ENCODE measurements at regions not wholly inside any gene's neighbourhood (a gene's known extent, or its start where the extent isn't known, plus 50 kb on each side); places are given as distances from the start of the nearest gene placed in this dataset.

DNA sequence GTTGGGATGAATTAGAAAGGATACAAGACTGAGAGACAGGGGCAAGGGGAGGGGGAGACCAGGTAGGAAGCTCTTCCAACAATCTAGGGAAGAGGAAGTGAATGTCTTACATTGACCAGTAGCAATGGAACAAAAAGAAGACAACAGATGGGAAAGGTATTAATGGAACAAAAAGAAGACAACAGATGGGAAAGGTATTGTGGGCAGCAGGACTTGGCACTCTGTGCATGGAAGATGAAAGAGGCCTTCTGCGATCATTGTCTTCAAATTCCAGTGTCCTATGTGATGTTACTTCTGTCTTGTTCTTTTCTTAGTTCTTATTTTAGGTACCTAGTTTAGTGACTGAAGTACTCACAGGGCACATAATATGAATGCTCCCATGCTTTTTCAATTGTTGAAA lies 161.8 kb downstream of the PALM2AKAP2 start:
- TF ChIP-seq, protein P1, sequence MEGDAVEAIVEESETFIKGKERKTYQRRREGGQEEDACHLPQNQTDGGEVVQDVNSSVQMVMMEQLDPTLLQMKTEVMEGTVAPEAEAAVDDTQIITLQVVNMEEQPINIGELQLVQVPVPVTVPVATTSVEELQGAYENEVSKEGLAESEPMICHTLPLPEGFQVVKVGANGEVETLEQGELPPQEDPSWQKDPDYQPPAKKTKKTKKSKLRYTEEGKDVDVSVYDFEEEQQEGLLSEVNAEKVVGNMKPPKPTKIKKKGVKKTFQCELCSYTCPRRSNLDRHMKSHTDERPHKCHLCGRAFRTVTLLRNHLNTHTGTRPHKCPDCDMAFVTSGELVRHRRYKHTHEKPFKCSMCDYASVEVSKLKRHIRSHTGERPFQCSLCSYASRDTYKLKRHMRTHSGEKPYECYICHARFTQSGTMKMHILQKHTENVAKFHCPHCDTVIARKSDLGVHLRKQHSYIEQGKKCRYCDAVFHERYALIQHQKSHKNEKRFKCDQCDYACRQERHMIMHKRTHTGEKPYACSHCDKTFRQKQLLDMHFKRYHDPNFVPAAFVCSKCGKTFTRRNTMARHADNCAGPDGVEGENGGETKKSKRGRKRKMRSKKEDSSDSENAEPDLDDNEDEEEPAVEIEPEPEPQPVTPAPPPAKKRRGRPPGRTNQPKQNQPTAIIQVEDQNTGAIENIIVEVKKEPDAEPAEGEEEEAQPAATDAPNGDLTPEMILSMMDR (IDR thresholded peaks at IDR 0.05; ENCODE audit: control extremely low read depth, extremely low read depth) = no peak
- Histone ChIP-seq H3K4me1 (ENCODE audit: control insufficient read depth in 5 of 5, insufficient read depth in 5 of 5, low read length in 5 of 5) (no peaks in the 10 kb centered on the region), H3K36me3 (ENCODE audit: control insufficient read depth in 4 of 4, insufficient read depth in 4 of 4, low read length in 4 of 4) (peaks cover 0 to 6% (median 3%) of the 10 kb centered on the region in 4 donors), H3K4me3 (no peak overlapping the region), H3K27ac (ENCODE audit: low read depth in 1 of 2, low read length in 1 of 2) (no peak overlapping the region), H3K9ac (ENCODE audit: insufficient read depth in 1 of 2, low read length in 2 of 2) (no peak overlapping the region), H3K27me3 (ENCODE audit: control insufficient read depth in 3 of 3, insufficient read depth in 3 of 3, low read length in 2 of 3) (no peaks in the 10 kb centered on the region), H3K9me3 (ENCODE audit: control insufficient read depth in 4 of 4, insufficient read depth in 3 of 4, low read length in 3 of 4) (no peaks in the 10 kb centered on the region)
- no peak for ATAC-seq (ENCODE audit: insufficient read depth, low FRiP score)
- 98 to 100% methylated on average over 1 of the region's 1 CpG for WGBS, 2 donors
- no peak for DNase-seq

- no peak for ATAC-seq (ENCODE audit: insufficient read depth, low FRiP score)
- no peak overlapping the region for H3K9ac ChIP-seq (ENCODE audit: insufficient read depth in 1 of 2, low read length in 2 of 2)
- DNase-seq = no peak
Measured at GRCh38 chr9:109945573-109945972, 165.6 kb downstream of the PALM2AKAP2 start.

DNA sequence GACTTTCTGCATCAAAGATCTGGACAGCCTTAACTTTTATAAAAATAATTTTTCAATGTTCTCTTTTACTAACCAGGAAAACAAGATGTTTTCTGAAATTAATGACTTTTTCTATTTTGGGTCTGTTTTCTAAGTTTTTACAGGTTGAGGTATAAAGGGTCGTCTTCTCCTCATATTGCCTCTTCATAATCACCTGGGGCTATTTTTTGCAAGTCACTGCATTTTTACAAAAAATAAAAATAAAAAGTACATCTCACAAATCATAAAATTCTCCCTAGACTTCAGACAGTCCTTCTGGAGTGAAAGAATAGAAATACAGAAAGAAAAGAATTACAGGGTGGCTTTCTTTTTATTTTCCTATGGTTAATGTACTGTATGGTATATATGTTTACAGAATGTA lies 168.5 kb downstream of the PALM2AKAP2 start:
- H3K27ac ChIP-seq (ENCODE audit: low read depth in 1 of 2, low read length in 1 of 2) = no peak overlapping the region
- no peaks in the 10 kb centered on the region for H3K9me3 ChIP-seq (ENCODE audit: control insufficient read depth in 4 of 4, insufficient read depth in 3 of 4, low read length in 3 of 4)
- TF ChIP-seq, protein P1 (IDR thresholded peaks at IDR 0.05; ENCODE audit: control extremely low read depth, extremely low read depth) = no peak
- H3K4me3 ChIP-seq = no peak overlapping the region
- ATAC-seq (ENCODE audit: insufficient read depth, low FRiP score) (no peak), DNase-seq (no peak)
- H3K36me3 ChIP-seq (ENCODE audit: control insufficient read depth in 4 of 4, insufficient read depth in 4 of 4, low read length in 4 of 4) = peaks cover 0 to 4% (median 3%) of the 10 kb centered on the region in 4 donors
- no peaks in the 10 kb centered on the region for H3K27me3 ChIP-seq (ENCODE audit: control insufficient read depth in 3 of 3, insufficient read depth in 3 of 3, low read length in 2 of 3)
- H3K9ac ChIP-seq (ENCODE audit: insufficient read depth in 1 of 2, low read length in 2 of 2) = no peak overlapping the region
- peaks cover 0 to 3% (median 0%) of the 10 kb centered on the region in 5 donors for H3K4me1 ChIP-seq (ENCODE audit: control insufficient read depth in 5 of 5, insufficient read depth in 5 of 5, low read length in 5 of 5)
- 92 to 93% methylated on average over 1 of the region's 1 CpG for WGBS, 2 donors

More at GRCh38 chr9:109945573-109945972, 165.6 kb downstream of the PALM2AKAP2 start:
- H3K27ac ChIP-seq (ENCODE audit: low read depth in 1 of 2, low read length in 1 of 2) = no peak overlapping the region
- H3K36me3 ChIP-seq (ENCODE audit: control insufficient read depth in 4 of 4, insufficient read depth in 4 of 4, low read length in 4 of 4) = peaks cover 0 to 6% (median 5%) of the 10 kb centered on the region in 4 donors
- TF ChIP-seq, protein P1 (IDR thresholded peaks at IDR 0.05; ENCODE audit: control extremely low read depth, extremely low read depth) = no peak
- no peak overlapping the region for H3K4me3 ChIP-seq
- H3K27me3 ChIP-seq (ENCODE audit: control insufficient read depth in 3 of 3, insufficient read depth in 3 of 3, low read length in 2 of 3) = no peaks in the 10 kb centered on the region
- 97 to 100% methylated on average over 1 of the region's 1 CpG for WGBS, 2 donors
- H3K9me3 ChIP-seq (ENCODE audit: control insufficient read depth in 4 of 4, insufficient read depth in 3 of 4, low read length in 3 of 4) = no peaks in the 10 kb centered on the region
- H3K4me1 ChIP-seq (ENCODE audit: control insufficient read depth in 5 of 5, insufficient read depth in 5 of 5, low read length in 5 of 5) = no peaks in the 10 kb centered on the region

Data from lung (tissue), 11 donors.